GM23338 (cell line): ENCODE measurements at regions not wholly inside any gene's neighbourhood (a gene's known extent, or its start where the extent isn't known, plus 50 kb on each side); places are given as distances from the start of the nearest gene placed in this dataset.

ENCODE experiments used
- ATAC-seq: fragments of 200-7000 bp; cut with Tn5 transposase; 3 replicates; pipeline ENCODE4 v1.9.1; 2020
- DNase-seq: peaks from one replicate; pipeline ENCODE4 v3.0.0-alpha.2; 2015; ENCODE audit warnings: low spot score
- H2AFZ ChIP-seq: fragments of 200-600 bp; sonication (generic); 2 replicates; pipeline ENCODE4 v1.8.0; 2016; ENCODE audit warnings: antibody characterized with exemption, mild to moderate bottlenecking, moderate library complexity
- H3F3A ChIP-seq: fragments of 200-600 bp; sonication (generic); replicated peaks from 2 replicates; pipeline ENCODE4 v1.8.0; 2017; ENCODE audit warnings: antibody characterized with exemption, mixed run types, low read depth
- H3K27ac ChIP-seq: fragments of 200-600 bp; sonication (generic); 2 replicates; pipeline ENCODE4 v1.6.1; 2016; ENCODE audit warnings: low read depth
- H3K27me3 ChIP-seq: fragments of 200-600 bp; sonication (generic); 2 replicates; pipeline ENCODE4 v1.8.0; 2016; ENCODE audit warnings: mild to moderate bottlenecking, mixed run types, moderate library complexity; ENCODE audit not compliant: insufficient read depth
- H3K36me3 ChIP-seq: fragments of 200-600 bp; sonication (generic); 2 replicates; pipeline ENCODE4 v1.8.0; 2016; ENCODE audit warnings: mild to moderate bottlenecking; ENCODE audit not compliant: insufficient read depth
- H3K4me1 ChIP-seq: fragments of 200-600 bp; sonication (generic); 2 replicates; pipeline ENCODE4 v1.8.0; 2016; ENCODE audit warnings: mild to moderate bottlenecking, moderate library complexity; ENCODE audit not compliant: insufficient read depth
- H3K4me2 ChIP-seq: fragments of 200-600 bp; sonication (generic); 2 replicates; pipeline ENCODE4 v1.7.1; 2017; ENCODE audit warnings: mixed run types
- H3K4me3 ChIP-seq: fragments of 200-600 bp; sonication (generic); 2 replicates; pipeline ENCODE4 v1.6.1; 2016; ENCODE audit warnings: mixed run types
- H3K79me2 ChIP-seq: fragments of 200-600 bp; sonication (generic); replicated peaks from 2 replicates; pipeline ENCODE4 v1.8.0; 2017; ENCODE audit warnings: mild to moderate bottlenecking; ENCODE audit not compliant: insufficient read depth
- H3K9me2 ChIP-seq: fragments of 200-600 bp; sonication (generic); 2 replicates; pipeline ENCODE4 v1.8.0; 2017; ENCODE audit not compliant: insufficient read depth
- H4K20me1 ChIP-seq: fragments of 200-600 bp; sonication (generic); replicated peaks from 2 replicates; pipeline ENCODE4 v1.8.0; 2017; ENCODE audit warnings: mild to moderate bottlenecking; ENCODE audit not compliant: insufficient read depth
- H3K27ac Mint-ChIP-seq: 2 replicates; pipeline ENCODE4 v1.8.0; 2020; ENCODE audit warnings: inconsistent platforms, mild to moderate bottlenecking, moderate library complexity, mixed read lengths
- H3K27me3 Mint-ChIP-seq: 3 replicates; pipeline ENCODE4 v1.8.0; 2022; ENCODE audit warnings: low read depth, mild to moderate bottlenecking, moderate library complexity, mixed read lengths, inconsistent platforms; ENCODE audit not compliant: insufficient read depth, poor library complexity
- H3K36me3 Mint-ChIP-seq: 3 replicates; pipeline ENCODE4 v1.8.0; 2021; ENCODE audit warnings: low read depth, mild to moderate bottlenecking, inconsistent platforms, moderate library complexity, mixed read lengths
- H3K4me1 Mint-ChIP-seq: 3 replicates; pipeline ENCODE4 v1.8.0; 2020; ENCODE audit warnings: mild to moderate bottlenecking, inconsistent platforms, mixed read lengths
- H3K4me3 Mint-ChIP-seq: 3 replicates; pipeline ENCODE4 v1.8.0; 2021; ENCODE audit warnings: moderate library complexity, mild to moderate bottlenecking, inconsistent platforms, mixed read lengths
- H3K9me3 Mint-ChIP-seq: 3 replicates; pipeline ENCODE4 v1.8.0; 2020; ENCODE audit warnings: moderate library complexity, mild to moderate bottlenecking, inconsistent platforms, mixed read lengths
- CTCF ChIP-seq, 2 experiments: fragments of 200-600 bp in 1 of 2; sonication (generic) in 1 of 2; conservative IDR thresholded peaks; 2 replicates each; pipeline versions ENCODE4 v1.5.1 to v1.6.1; 2016 to 2017; ENCODE audit warnings: antibody characterized with exemption in 2 of 2, low read depth in 2 of 2, mild to moderate bottlenecking in 2 of 2, moderate library complexity in 1 of 2
- ETS1 ChIP-seq: IDR thresholded peaks from 2 replicates; pipeline ENCODE4 v1.6.1; 2016; ENCODE audit warnings: antibody characterized with exemption
- EZH2 ChIP-seq: fragments of 200-600 bp; sonication (generic); IDR thresholded peaks from one replicate; pipeline ENCODE4 v1.8.0; 2017; ENCODE audit warnings: antibody characterized with exemption, mild to moderate bottlenecking, low read depth; ENCODE audit not compliant: unreplicated experiment
- JUNB ChIP-seq: IDR thresholded peaks from one replicate; pipeline ENCODE4 v1.6.1; 2016; ENCODE audit warnings: antibody characterized with exemption; ENCODE audit not compliant: unreplicated experiment
- NANOG ChIP-seq: IDR thresholded peaks from 2 replicates; pipeline ENCODE4 v1.6.1; 2016; ENCODE audit warnings: antibody characterized with exemption, borderline replicate concordance
- POLR2AphosphoS5 ChIP-seq: IDR thresholded peaks from 2 replicates; pipeline ENCODE4 v1.6.1; 2016; ENCODE audit warnings: antibody characterized with exemption, low read depth
- STAT1 ChIP-seq: IDR thresholded peaks from one replicate; pipeline ENCODE4 v1.6.1; 2016; ENCODE audit warnings: antibody characterized with exemption; ENCODE audit not compliant: unreplicated experiment
- ZNF114 ChIP-seq: fragments of 250-450 bp; sonication (Bioruptor Pico); IDR thresholded peaks from 2 replicates; pipeline ENCODE4 v1.5.0; 2020; ENCODE audit warnings: mild to moderate bottlenecking, moderate library complexity
- ZNF462 ChIP-seq: fragments of 250-450 bp; sonication (Bioruptor Pico); IDR thresholded peaks from 2 replicates; pipeline ENCODE4 v1.5.0; 2020; ENCODE audit warnings: mild to moderate bottlenecking, moderate library complexity

GRCh38 chr3:102233881-102234280 is 200.9 kb upstream of the ZPLD1 start:
- no peak for ATAC-seq
- H2AFZ ChIP-seq = no peak overlapping the region
- peaks cover 4% of the 10 kb centered on the region for H3K27me3 Mint-ChIP-seq

GRCh38 chr3:102235679-102236078 is 199.1 kb upstream of the ZPLD1 start:
- Mint-ChIP-seq H3K27ac (no peak overlapping the region), H3K9me3 (no peaks in the 10 kb centered on the region), H3K4me1 (peaks cover 32% of the 10 kb centered on the region), H3K27me3 (peaks cover 6% of the 10 kb centered on the region), H3K4me3 (no peak overlapping the region), H3K36me3 (no peaks in the 10 kb centered on the region)
- H4K20me1 ChIP-seq = no peaks in the 10 kb centered on the region
- peaks cover 3% of the 10 kb centered on the region; the same call in 1 of the 2 replicates for H3K9me2 ChIP-seq
- H3K4me1 ChIP-seq = peaks cover 32% of the 10 kb centered on the region
- H3K27me3 ChIP-seq = no peaks in the 10 kb centered on the region
- H3K4me3 ChIP-seq = no peak overlapping the region
- H3K36me3 ChIP-seq = no peaks in the 10 kb centered on the region
- H3K79me2 ChIP-seq = no peaks in the 10 kb centered on the region
- H3K27ac ChIP-seq = no peak overlapping the region
- no peak overlapping the region for H2AFZ ChIP-seq
- no peaks in the 10 kb centered on the region for H3F3A ChIP-seq
- TF ChIP-seq ZNF114 (CRISPR knock-in tag) = no peak
- peak; percentile 64 to 84 for TF ChIP-seq CTCF (conservative IDR thresholded peaks at IDR 0.05; ENCODE audit: low read depth in 2 of 2)
- no peak for TF ChIP-seq NANOG
- peak; percentile 69 for ATAC-seq
- no peak overlapping the region for H3K4me2 ChIP-seq
- peak; percentile 63 for DNase-seq

More at GRCh38 chr3:102233881-102234280, 200.9 kb upstream of the ZPLD1 start:
- no peaks in the 10 kb centered on the region for H4K20me1 ChIP-seq
- H3K79me2 ChIP-seq = no peaks in the 10 kb centered on the region
- H3K9me2 ChIP-seq = no peaks in the 10 kb centered on the region
- no peaks in the 10 kb centered on the region for H3K36me3 ChIP-seq
- TF ChIP-seq ZNF114 (CRISPR knock-in tag) = no peak
- no peak for TF ChIP-seq JUNB
- no peak for TF ChIP-seq POLR2AphosphoS5
- no peak overlapping the region for H3K27ac ChIP-seq
- Mint-ChIP-seq H3K4me3 (no peak overlapping the region), H3K9me3 (no peaks in the 10 kb centered on the region), H3K27ac (no peak overlapping the region), H3K36me3 (no peaks in the 10 kb centered on the region), H3K4me1 (peaks cover 21% of the 10 kb centered on the region)
- H3K27me3 ChIP-seq = no peaks in the 10 kb centered on the region
- H3K4me2 ChIP-seq = no peak overlapping the region
- H3K4me3 ChIP-seq = no peak overlapping the region
- peaks cover 21% of the 10 kb centered on the region for H3K4me1 ChIP-seq
- no peaks in the 10 kb centered on the region for H3F3A ChIP-seq
- no peak for DNase-seq

- ATAC-seq (no peak), DNase-seq (no peak)
- Histone ChIP-seq H3F3A (no peaks in the 10 kb centered on the region), H3K27me3 (no peaks in the 10 kb centered on the region), H3K27ac (no peak overlapping the region), H3K9me2 (peaks cover 7% of the 10 kb centered on the region; the same call in 1 of the 2 replicates), H3K4me1 (peaks cover 32% of the 10 kb centered on the region), H3K4me3 (no peak overlapping the region), H2AFZ (no peak overlapping the region), H3K36me3 (no peaks in the 10 kb centered on the region), H3K79me2 (no peaks in the 10 kb centered on the region), H3K4me2 (no peak overlapping the region), H4K20me1 (no peaks in the 10 kb centered on the region)
- Mint-ChIP-seq H3K4me3 (no peak overlapping the region), H3K27me3 (peaks cover 4% of the 10 kb centered on the region), H3K4me1 (peaks cover 32% of the 10 kb centered on the region), H3K27ac (peak overlapping the region; percentile 68; the same call in 1 of the 2 replicates), H3K36me3 (no peaks in the 10 kb centered on the region), H3K9me3 (no peaks in the 10 kb centered on the region; the same call in 1 of the 3 replicates)
- TF ChIP-seq ZNF462 (no peak), ETS1 (no peak), NANOG (no peak), EZH2 (no peak), STAT1 (no peak)
Measured at GRCh38 chr3:102237181-102237580, 197.6 kb upstream of the ZPLD1 start.
